Activated T-cell treated with anti-CD3 and anti-CD28 coated beads, Interleukin-2, amount 50 U/mL, for 24 hours (primary cell): ENCODE measurements at regions not wholly inside any gene's neighbourhood (a gene's known extent, or its start where the extent isn't known, plus 50 kb on each side); places are given as distances from the start of the nearest gene placed in this dataset.

Source experiments
- DNase-seq: peaks from one replicate; pipeline ENCODE4 v3.0.0-alpha.2; 2020
- H3K27ac Mint-ChIP-seq: 2 replicates; pipeline ENCODE4 v1.8.0; 2020; ENCODE audit warnings: mild to moderate bottlenecking, mixed read lengths
- H3K27me3 Mint-ChIP-seq: 2 replicates; pipeline ENCODE4 v1.8.0; 2020; ENCODE audit warnings: mixed read lengths
- H3K36me3 Mint-ChIP-seq: 2 replicates; pipeline ENCODE4 v1.8.0; 2020; ENCODE audit warnings: low read depth, mixed read lengths
- H3K4me1 Mint-ChIP-seq: 2 replicates; pipeline ENCODE4 v1.8.0; 2020; ENCODE audit warnings: low read depth, mixed read lengths
- H3K4me3 Mint-ChIP-seq: 2 replicates; pipeline ENCODE4 v1.8.0; 2020; ENCODE audit warnings: mild to moderate bottlenecking, moderate library complexity, mixed read lengths
- H3K9me3 Mint-ChIP-seq: 2 replicates; pipeline ENCODE4 v1.8.0; 2020; ENCODE audit warnings: mixed read lengths

GRCh38 chr13:48156466-48156865 lies 61.6 kb upstream of the MED4 start:
- Mint-ChIP-seq H3K27me3 (no peaks in the 10 kb centered on the region), H3K4me1 (peaks cover 87% of the 10 kb centered on the region), H3K36me3 (no peaks in the 10 kb centered on the region), H3K4me3 (peak overlapping the region; percentile 65), H3K9me3 (no peaks in the 10 kb centered on the region), H3K27ac (peak overlapping the region; percentile 97)
- peak; percentile 77 for DNase-seq

GRCh38 chr13:48155848-48156247 lies 60.9 kb upstream of the MED4 start:
- Mint-ChIP-seq H3K4me1 (peaks cover 85% of the 10 kb centered on the region), H3K36me3 (no peaks in the 10 kb centered on the region), H3K9me3 (no peaks in the 10 kb centered on the region), H3K4me3 (peak overlapping the region; percentile 65), H3K27ac (peak overlapping the region; percentile 97), H3K27me3 (no peaks in the 10 kb centered on the region)
- DNase-seq, result no peak

GRCh38 chr13:48154671-48155070 lies 59.8 kb upstream of the MED4 start:
- peaks cover 81% of the 10 kb centered on the region for H3K4me1 Mint-ChIP-seq
- DNase-seq, result no peak
- no peaks in the 10 kb centered on the region for H3K27me3 Mint-ChIP-seq
- no peak overlapping the region for H3K4me3 Mint-ChIP-seq
- no peaks in the 10 kb centered on the region for H3K36me3 Mint-ChIP-seq
- peak overlapping the region; percentile 97 for H3K27ac Mint-ChIP-seq
- peaks cover 2% of the 10 kb centered on the region for H3K9me3 Mint-ChIP-seq

DNA sequence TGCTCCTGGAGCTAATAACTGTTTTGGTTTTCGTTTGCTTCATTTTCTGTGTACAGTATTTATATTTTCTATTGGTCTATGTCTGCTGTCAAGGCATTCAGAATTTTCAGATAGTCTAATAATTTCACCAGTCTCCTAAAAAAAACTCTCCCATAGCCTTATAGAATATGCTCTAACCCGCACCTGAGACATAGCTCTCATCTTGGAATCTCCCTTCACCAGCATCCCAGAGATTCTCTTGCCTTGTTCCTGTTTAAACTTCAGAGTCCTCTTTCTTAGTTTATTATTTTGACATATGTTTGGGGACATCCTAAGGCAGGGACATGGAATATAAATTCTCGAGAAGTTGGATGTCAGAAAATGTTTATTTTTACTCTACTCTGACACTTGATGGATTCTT lies 58.3 kb upstream of the MED4 start:
- no peaks in the 10 kb centered on the region for H3K27me3 Mint-ChIP-seq
- DNase-seq, result no peak
- no peak overlapping the region for H3K4me3 Mint-ChIP-seq
- peaks cover 2% of the 10 kb centered on the region for H3K9me3 Mint-ChIP-seq
- H3K27ac Mint-ChIP-seq, result no peak overlapping the region
- no peaks in the 10 kb centered on the region for H3K36me3 Mint-ChIP-seq
- peaks cover 71% of the 10 kb centered on the region for H3K4me1 Mint-ChIP-seq

DNA sequence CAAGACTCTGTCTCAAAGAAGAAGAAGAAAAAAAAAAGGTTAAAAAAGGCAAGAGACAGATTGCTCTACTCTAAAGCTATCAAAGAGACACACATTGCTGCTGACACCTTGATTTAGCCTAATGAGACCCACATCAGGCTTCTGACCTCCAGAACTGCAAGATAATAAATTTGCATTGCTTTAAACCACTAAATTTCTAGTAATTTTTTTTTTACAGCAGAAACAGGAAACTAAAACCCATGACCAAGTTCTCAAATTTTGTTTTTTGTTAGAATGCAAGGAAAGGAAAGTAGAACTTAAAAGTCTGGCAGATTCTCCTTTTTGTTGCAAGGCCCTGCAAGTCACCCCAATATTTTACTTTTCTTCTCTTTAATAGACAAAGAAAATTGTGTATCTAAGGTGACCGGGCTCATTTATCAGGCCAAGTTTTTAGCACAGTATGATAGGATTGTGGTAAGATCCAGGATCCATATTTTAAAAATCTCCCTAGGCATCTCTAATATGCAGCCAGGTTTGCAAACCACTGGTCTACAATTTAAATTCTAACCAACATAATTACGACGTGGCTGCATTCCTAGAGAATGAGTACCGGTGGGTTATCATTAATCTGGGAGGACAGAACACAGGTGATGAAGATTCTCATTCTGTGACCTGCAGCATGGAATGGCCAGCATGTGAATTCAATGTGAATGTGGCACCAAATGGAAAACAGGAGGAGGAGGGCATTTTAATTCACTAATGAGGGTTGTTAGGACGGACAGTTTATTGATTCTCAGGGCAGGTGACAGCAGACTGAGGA lies 56.7 kb upstream of the MED4 start:
- no peaks in the 10 kb centered on the region for H3K27me3 Mint-ChIP-seq

GRCh38 chr13:48148454-48148853 lies 53.5 kb upstream of the MED4 start:
- no peak for DNase-seq
- peaks cover 54% of the 10 kb centered on the region for H3K4me1 Mint-ChIP-seq
- peaks cover 2% of the 10 kb centered on the region for H3K9me3 Mint-ChIP-seq
- H3K27ac Mint-ChIP-seq, result peak overlapping the region; percentile 51
- H3K4me3 Mint-ChIP-seq, result no peak overlapping the region
- no peaks in the 10 kb centered on the region for H3K27me3 Mint-ChIP-seq
- no peaks in the 10 kb centered on the region for H3K36me3 Mint-ChIP-seq

More for the DNA sequence above, 56.7 kb upstream of the MED4 start:
- Mint-ChIP-seq H3K4me3 (peak overlapping the region; percentile 12), H3K36me3 (no peaks in the 10 kb centered on the region), H3K4me1 (peaks cover 67% of the 10 kb centered on the region), H3K27ac (peak overlapping the region; percentile 63), H3K9me3 (peaks cover 2% of the 10 kb centered on the region)
- no peak for DNase-seq

- H3K9me3 Mint-ChIP-seq, result peaks cover 2% of the 10 kb centered on the region
- no peak for DNase-seq
- H3K4me3 Mint-ChIP-seq, result no peak overlapping the region
- no peaks in the 10 kb centered on the region for H3K27me3 Mint-ChIP-seq
- H3K4me1 Mint-ChIP-seq, result peaks cover 41% of the 10 kb centered on the region
- no peaks in the 10 kb centered on the region for H3K36me3 Mint-ChIP-seq
- no peak overlapping the region for H3K27ac Mint-ChIP-seq
Measured at GRCh38 chr13:48146636-48147035, 51.7 kb upstream of the MED4 start.

GRCh38 chr13:48146122-48146521 lies 51.2 kb upstream of the MED4 start:
- Mint-ChIP-seq H3K4me3 (no peak overlapping the region), H3K27me3 (no peaks in the 10 kb centered on the region), H3K4me1 (peaks cover 36% of the 10 kb centered on the region), H3K27ac (no peak overlapping the region), H3K9me3 (peaks cover 2% of the 10 kb centered on the region), H3K36me3 (no peaks in the 10 kb centered on the region)
- no peak for DNase-seq
